Suprapubic skin (tissue), 4 donors: ENCODE measurements at regions not wholly inside any gene's neighbourhood (a gene's known extent, or its start where the extent isn't known, plus 50 kb on each side); places are given as distances from the start of the nearest gene placed in this dataset.

Experiments used
- DNase-seq, 2 donors: peaks; one replicate each; pipeline ENCODE4 v3.0.0-alpha.2; 2019; ENCODE audit warnings: low spot score in 2 of 2
- H3K27ac ChIP-seq: fragments of 200-600 bp; sonication (generic); one replicate; pipeline ENCODE4 v1.5.1; 2019
- H3K27me3 ChIP-seq: fragments of 200-600 bp; sonication (generic); one replicate; pipeline ENCODE4 v1.5.1; 2019
- H3K36me3 ChIP-seq: fragments of 200-600 bp; sonication (generic); one replicate; pipeline ENCODE4 v1.5.1; 2019
- H3K4me1 ChIP-seq: fragments of 200-600 bp; sonication (generic); one replicate; pipeline ENCODE4 v1.5.1; 2019
- H3K4me3 ChIP-seq: fragments of 200-600 bp; sonication (generic); one replicate; pipeline ENCODE4 v1.5.1; 2019; ENCODE audit warnings: mild to moderate bottlenecking
- H3K9me3 ChIP-seq: fragments of 200-600 bp; sonication (generic); one replicate; pipeline ENCODE4 v1.5.1; 2019
- EP300 ChIP-seq: sonication (generic); formaldehyde crosslinking; IDR thresholded peaks from one replicate; pipeline ENCODE4 v1.6.1; 2017; ENCODE audit warnings: antibody characterized with exemption
- POLR2A ChIP-seq, 2 donors: fragments of 450-650 bp; IDR thresholded peaks; one replicate each; pipeline ENCODE4 v1.6.1; 2017; ENCODE audit warnings: antibody characterized with exemption in 2 of 2, mild to moderate bottlenecking in 2 of 2, moderate library complexity in 2 of 2
- POLR2AphosphoS5 ChIP-seq, 3 donors: sonication (generic); formaldehyde crosslinking; IDR thresholded peaks; one replicate each; pipeline ENCODE4 v1.6.1; 2017; ENCODE audit warnings: antibody characterized with exemption in 3 of 3
- whole genome bisulfite sequencing: methylation state at CpG from one replicate; pipeline ENCODE4 v1.1.5; 2018; 5-methylcytosine and 5-hydroxymethylcytosine counted together
- TF ChIP-seq, protein P1 (sequence below), 2 donors: fragments of 200-600 bp in 1 of 2; fragments of 450-650 bp in 1 of 2; sonication (generic) in 1 of 2; IDR thresholded peaks; one replicate each; pipeline ENCODE4 v1.5.1; 2016 to 2019; ENCODE audit warnings: antibody characterized with exemption in 2 of 2, mild to moderate bottlenecking in 1 of 2, moderate library complexity in 1 of 2

DNA sequence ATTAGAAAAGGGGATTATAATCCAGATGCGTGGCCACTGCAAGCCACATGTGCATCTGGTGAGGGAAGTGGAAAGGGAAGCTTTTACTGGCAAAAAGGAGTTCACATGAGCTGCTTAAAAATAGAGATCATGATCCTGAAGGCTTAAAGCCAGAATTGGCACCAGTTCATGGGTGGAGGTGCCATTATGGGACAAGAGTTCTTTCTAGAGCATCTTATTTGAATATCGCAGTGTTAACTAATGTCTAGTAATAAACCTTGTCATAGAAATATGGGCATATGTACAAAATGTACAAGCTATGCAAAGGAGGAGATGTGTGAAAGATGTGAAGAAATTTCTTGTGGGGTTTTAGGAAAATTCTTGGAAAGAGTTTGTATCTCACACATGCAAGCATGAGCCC, 178.4 kb upstream of the CBLB start:
- Histone ChIP-seq H3K27me3 (no peaks in the 10 kb centered on the region), H3K27ac (no peak overlapping the region), H3K4me1 (no peaks in the 10 kb centered on the region), H3K4me3 (no peak overlapping the region), H3K36me3 (no peaks in the 10 kb centered on the region), H3K9me3 (no peaks in the 10 kb centered on the region)
- DNase-seq: no peak
- TF ChIP-seq, protein P1, sequence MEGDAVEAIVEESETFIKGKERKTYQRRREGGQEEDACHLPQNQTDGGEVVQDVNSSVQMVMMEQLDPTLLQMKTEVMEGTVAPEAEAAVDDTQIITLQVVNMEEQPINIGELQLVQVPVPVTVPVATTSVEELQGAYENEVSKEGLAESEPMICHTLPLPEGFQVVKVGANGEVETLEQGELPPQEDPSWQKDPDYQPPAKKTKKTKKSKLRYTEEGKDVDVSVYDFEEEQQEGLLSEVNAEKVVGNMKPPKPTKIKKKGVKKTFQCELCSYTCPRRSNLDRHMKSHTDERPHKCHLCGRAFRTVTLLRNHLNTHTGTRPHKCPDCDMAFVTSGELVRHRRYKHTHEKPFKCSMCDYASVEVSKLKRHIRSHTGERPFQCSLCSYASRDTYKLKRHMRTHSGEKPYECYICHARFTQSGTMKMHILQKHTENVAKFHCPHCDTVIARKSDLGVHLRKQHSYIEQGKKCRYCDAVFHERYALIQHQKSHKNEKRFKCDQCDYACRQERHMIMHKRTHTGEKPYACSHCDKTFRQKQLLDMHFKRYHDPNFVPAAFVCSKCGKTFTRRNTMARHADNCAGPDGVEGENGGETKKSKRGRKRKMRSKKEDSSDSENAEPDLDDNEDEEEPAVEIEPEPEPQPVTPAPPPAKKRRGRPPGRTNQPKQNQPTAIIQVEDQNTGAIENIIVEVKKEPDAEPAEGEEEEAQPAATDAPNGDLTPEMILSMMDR (IDR thresholded peaks at IDR 0.05): no peak
- TF ChIP-seq POLR2A (IDR thresholded peaks at IDR 0.05): no peak
- TF ChIP-seq POLR2AphosphoS5 (IDR thresholded peaks at IDR 0.05): no peak
- TF ChIP-seq EP300: no peak
- 54% methylated on average over 2 of the region's 2 CpGs for whole genome bisulfite sequencing

DNA sequence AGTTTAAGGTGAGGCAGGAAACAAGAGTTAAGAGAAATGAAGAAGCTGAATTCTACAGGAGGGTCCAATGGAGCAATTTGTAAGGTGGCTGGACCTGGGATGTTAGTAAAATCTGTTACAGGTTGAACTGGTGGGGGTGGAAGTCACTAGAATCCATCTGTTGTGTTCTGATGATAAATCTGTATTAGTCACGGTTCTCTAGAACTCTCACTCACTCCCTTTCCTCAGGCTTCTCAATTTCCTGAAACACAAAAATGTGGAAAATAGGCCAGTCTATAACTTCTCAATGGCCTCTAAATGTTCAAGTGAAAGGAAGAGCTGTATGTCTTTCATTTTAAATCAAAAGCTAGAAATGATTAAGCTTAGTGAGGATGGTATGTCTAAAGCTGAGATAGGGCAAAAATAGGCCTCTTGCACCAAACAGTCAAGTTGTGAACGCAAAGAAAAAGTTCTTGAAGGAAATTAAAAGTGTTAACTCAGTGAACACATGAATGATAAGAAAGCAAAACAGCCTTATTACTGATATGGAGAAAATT, 180.2 kb upstream of the CBLB start:
- 94% methylated on average over 2 of the region's 2 CpGs for WGBS
- no peak for DNase-seq
- no peak overlapping the region for H3K27ac ChIP-seq
- H3K9me3 ChIP-seq: no peaks in the 10 kb centered on the region
- TF ChIP-seq POLR2A (IDR thresholded peaks at IDR 0.05): no peak
- TF ChIP-seq EP300: no peak
- TF ChIP-seq POLR2AphosphoS5 (IDR thresholded peaks at IDR 0.05): no peak
- TF ChIP-seq, protein P1 (IDR thresholded peaks at IDR 0.05): no peak
- H3K36me3 ChIP-seq: no peaks in the 10 kb centered on the region
- H3K27me3 ChIP-seq: no peaks in the 10 kb centered on the region
- H3K4me3 ChIP-seq: no peak overlapping the region
- no peaks in the 10 kb centered on the region for H3K4me1 ChIP-seq

DNA sequence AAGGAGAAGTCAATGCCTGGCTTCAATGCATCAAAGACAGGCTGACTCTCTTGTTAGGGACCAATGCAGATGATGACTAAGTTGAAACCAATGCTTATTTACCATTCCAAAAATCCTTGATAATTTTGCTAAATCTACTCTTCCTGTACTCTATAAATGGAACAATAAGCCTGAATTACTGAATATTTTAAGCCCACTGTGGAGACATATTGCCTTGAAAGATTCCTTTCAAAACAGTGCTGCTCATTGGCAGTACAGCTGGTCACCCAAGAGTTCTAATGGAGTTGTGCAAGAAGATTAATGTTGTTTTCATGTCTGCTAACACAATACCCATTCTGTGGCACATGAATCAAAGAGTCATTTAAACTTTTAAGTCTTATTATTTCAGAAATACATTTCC, 181.0 kb upstream of the CBLB start:
- no peak overlapping the region for H3K4me3 ChIP-seq
- H3K4me1 ChIP-seq: no peaks in the 10 kb centered on the region
- no peaks in the 10 kb centered on the region for H3K27me3 ChIP-seq
- TF ChIP-seq, protein P1 (IDR thresholded peaks at IDR 0.05): no peak
- TF ChIP-seq EP300 (no peak), POLR2AphosphoS5 (IDR thresholded peaks at IDR 0.05) (no peak), POLR2A (IDR thresholded peaks at IDR 0.05) (no peak)
- no peaks in the 10 kb centered on the region for H3K9me3 ChIP-seq
- H3K36me3 ChIP-seq: no peaks in the 10 kb centered on the region
- H3K27ac ChIP-seq: no peak overlapping the region
- no peak for DNase-seq

DNA sequence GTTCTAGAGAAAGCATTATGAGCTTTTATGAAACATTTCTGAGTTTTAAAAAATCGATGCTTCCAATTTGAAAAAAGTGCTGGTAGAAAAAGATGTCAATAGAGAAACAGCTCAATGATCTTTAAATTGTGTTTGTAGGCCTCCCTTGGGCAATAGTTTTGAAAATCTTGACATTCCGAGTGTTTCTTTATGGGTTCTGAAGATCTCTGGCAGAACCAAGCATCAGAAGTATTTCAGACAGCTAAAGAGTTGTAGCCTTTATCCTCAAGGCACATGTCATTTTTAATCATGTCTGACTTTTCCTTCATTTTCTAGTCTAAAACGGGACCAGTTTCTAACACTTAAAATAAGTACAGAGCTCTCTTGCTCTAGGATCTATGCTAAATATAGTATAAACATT, 188.1 kb upstream of the CBLB start:
- WGBS: 72% methylated on average over 3 of the region's 3 CpGs
- H3K36me3 ChIP-seq: no peaks in the 10 kb centered on the region
- no peaks in the 10 kb centered on the region for H3K9me3 ChIP-seq
- H3K4me3 ChIP-seq: no peak overlapping the region
- DNase-seq: no peak
- H3K4me1 ChIP-seq: peaks cover 8% of the 10 kb centered on the region
- TF ChIP-seq, protein P1 (IDR thresholded peaks at IDR 0.05): no peak
- TF ChIP-seq POLR2A (IDR thresholded peaks at IDR 0.05) (no peak), POLR2AphosphoS5 (IDR thresholded peaks at IDR 0.05) (no peak), EP300 (no peak)
- H3K27me3 ChIP-seq: no peaks in the 10 kb centered on the region
- no peak overlapping the region for H3K27ac ChIP-seq

DNA sequence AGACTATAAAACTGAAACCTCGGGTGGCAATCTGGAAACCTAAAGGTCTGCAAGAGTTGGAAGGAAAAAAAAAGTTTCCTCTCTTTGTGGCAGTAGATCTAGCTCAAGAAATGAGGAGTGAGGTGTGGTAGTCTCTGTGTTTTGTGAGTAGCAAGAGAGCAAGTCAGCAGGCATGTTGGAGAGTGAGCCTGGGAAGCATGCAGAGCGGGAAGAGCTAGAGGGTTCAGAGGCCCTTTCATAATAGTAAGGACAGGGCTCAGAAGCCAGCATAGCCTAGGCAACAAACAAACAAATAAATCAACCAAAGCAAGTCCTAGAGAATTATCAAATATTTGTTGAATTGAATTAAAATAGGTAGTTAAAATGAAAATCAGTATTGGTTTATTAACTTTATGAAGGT, 189.7 kb upstream of the CBLB start:
- WGBS: 48% methylated on average over 2 of the region's 2 CpGs
- Histone ChIP-seq H3K4me3 (no peak overlapping the region), H3K9me3 (no peaks in the 10 kb centered on the region), H3K27ac (no peak overlapping the region), H3K4me1 (peaks cover 8% of the 10 kb centered on the region), H3K36me3 (no peaks in the 10 kb centered on the region), H3K27me3 (no peaks in the 10 kb centered on the region)
- no peak for DNase-seq
- TF ChIP-seq POLR2A (IDR thresholded peaks at IDR 0.05): no peak
- no peak for TF ChIP-seq POLR2AphosphoS5 (IDR thresholded peaks at IDR 0.05)
- TF ChIP-seq EP300: no peak
- TF ChIP-seq, protein P1 (IDR thresholded peaks at IDR 0.05): no peak
